IPS DF 19.7 (cell line): ENCODE measurements at regions not wholly inside any gene's neighbourhood (a gene's known extent, or its start where the extent isn't known, plus 50 kb on each side); places are given as distances from the start of the nearest gene placed in this dataset.

Source experiments
- DNase-seq: peaks from one replicate; pipeline ENCODE4 v3.0.0-alpha.2; 2013; ENCODE audit warnings: low read depth, low spot score

GRCh38 chr1:34696981-34697380, 57.9 kb upstream of the GJB5 start:
- no peak for DNase-seq

DNA sequence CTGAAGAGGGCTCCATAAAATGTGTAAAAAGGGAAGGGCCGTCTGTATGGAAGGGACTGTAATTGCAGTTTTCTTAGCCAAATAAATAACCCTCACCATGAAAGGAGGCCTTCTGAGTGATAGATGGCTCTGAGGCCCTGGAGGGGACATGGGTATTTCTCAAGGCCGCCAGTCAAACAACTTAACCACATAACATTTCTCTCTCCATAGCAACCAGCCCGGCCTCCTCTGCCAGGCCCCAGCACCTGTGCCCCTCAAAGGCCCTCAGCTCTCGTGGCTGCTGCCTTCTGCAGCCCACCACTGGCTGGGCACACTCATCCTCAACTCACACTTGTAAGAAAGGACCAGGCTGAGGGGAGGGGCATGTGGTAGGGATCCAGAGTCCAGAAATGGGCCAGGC, 57.0 kb upstream of the GJB5 start:
- DNase-seq = no peak

GRCh38 chr1:34701326-34702060, 53.4 kb upstream of the GJB5 start:
- DNase-seq = no peak
